HepG2 (cell line): ENCODE measurements at regions not wholly inside any gene's neighbourhood (a gene's known extent, or its start where the extent isn't known, plus 50 kb on each side); places are given as distances from the start of the nearest gene placed in this dataset.

ENCODE experiments used
- ATAC-seq: fragments of 200-7000 bp; cut with Tn5 transposase; 3 replicates; pipeline ENCODE4 v1.9.1; 2020; ENCODE audit warnings: mild to moderate bottlenecking, moderate library complexity
- BruUV-seq: library from RNA; stranded (reverse); fragments of 400-500 nt; replicated peaks from 2 replicates; lab custom pipeline; 2021; lab: Mats Ljungman, UMichigan
- CTCF ChIA-PET: fragments of 300-600 bp; formaldehyde crosslinking; extraction: SDS; loops from one replicate; lab custom pipeline; 2021; ENCODE audit warnings: low total read pairs, inconsistent platforms, low intra/inter-chr PET ratio; lab: Yijun Ruan, JAX
- POLR2A ChIA-PET: fragments of 350-600 bp; sonication (Branson Sonifier 250); formaldehyde crosslinking; loops from one replicate; lab custom pipeline; 2020; ENCODE audit warnings: antibody characterized with exemption, inconsistent platforms; lab: Yijun Ruan, JAX
- DNase-seq: peaks from one replicate; pipeline ENCODE4 v3.0.0-alpha.2; 2015; ENCODE audit warnings: low spot score
- FAIRE-seq: peaks from 3 replicates; lab custom pipeline; 2011; peaks lifted over from hg19 to GRCh38; lab: Jason Lieb, UNC
- H2AFZ ChIP-seq: one replicate; pipeline ENCODE4 v1.6.1; 2011; ENCODE audit warnings: low read length, inconsistent platforms
- H3K27ac ChIP-seq: fragments of 300-600 bp; 3 replicates; pipeline ENCODE4 v1.8.0; 2011; ENCODE audit warnings: mixed run types, mild to moderate bottlenecking, mixed read lengths, low read length, inconsistent platforms; ENCODE audit not compliant: insufficient read depth; ENCODE audit errors: extremely low read length
- H3K27me3 ChIP-seq, 2 experiments: fragments of 200-600 bp in 1 of 2; 2 replicates in 1 of 2; 3 replicates in 1 of 2; pipeline versions ENCODE4 v1.6.0 to v1.8.0; 2011; ENCODE audit warnings: low read length in 2 of 2, mild to moderate bottlenecking in 2 of 2, moderate library complexity in 2 of 2, inconsistent platforms in 1 of 2; ENCODE audit not compliant: insufficient read depth in 2 of 2, control insufficient read depth in 1 of 2
- H3K36me3 ChIP-seq, 2 experiments: fragments of 200-600 bp in 1 of 2; replicated peaks in 1 of 2; 2 replicates in 1 of 2; 3 replicates in 1 of 2; pipeline versions ENCODE4 v1.5.1 to v1.8.0; 2011; ENCODE audit warnings: low read length in 2 of 2, inconsistent platforms in 1 of 2; ENCODE audit not compliant: insufficient read depth in 2 of 2, control insufficient read depth in 1 of 2
- H3K4me1 ChIP-seq: 2 replicates; pipeline ENCODE4 v1.5.1; 2012; ENCODE audit warnings: low read length, inconsistent platforms; ENCODE audit not compliant: insufficient read depth
- H3K4me2 ChIP-seq: 2 replicates; pipeline ENCODE4 v1.6.0; 2011; ENCODE audit warnings: low read depth, low read length, inconsistent platforms
- H3K4me3 ChIP-seq, 3 experiments: fragments of 200-600 bp in 1 of 3; sonication (generic), shearing (Covaris generic) in 1 of 3; replicated peaks in 1 of 3; 2 replicates each; pipeline ENCODE4 v1.5.1; 2011 to 2016; ENCODE audit warnings: low read length in 3 of 3, inconsistent platforms in 2 of 3, low read depth in 2 of 3, mild to moderate bottlenecking in 2 of 3, control low read depth in 1 of 3, mixed read lengths in 1 of 3; ENCODE audit not compliant: insufficient read depth in 1 of 3
- H3K79me2 ChIP-seq: one replicate; pipeline ENCODE4 v1.6.1; 2011; ENCODE audit warnings: low read length, inconsistent platforms; ENCODE audit not compliant: insufficient read depth
- H3K9ac ChIP-seq: 2 replicates; pipeline ENCODE4 v1.6.0; 2011; ENCODE audit warnings: mild to moderate bottlenecking, low read depth, low read length, inconsistent platforms; ENCODE audit not compliant: insufficient read depth
- H3K9me3 ChIP-seq: 2 replicates; pipeline ENCODE4 v1.5.1; 2012; ENCODE audit warnings: mild to moderate bottlenecking, low read length
- H4K20me1 ChIP-seq: 2 replicates; pipeline ENCODE4 v1.6.0; 2011; ENCODE audit warnings: inconsistent platforms, mild to moderate bottlenecking, low read length, moderate library complexity; ENCODE audit not compliant: insufficient read depth
- DPF2 ChIP-seq: sonication (generic); formaldehyde crosslinking; IDR thresholded peaks from 2 replicates; pipeline ENCODE4 v1.4.0; 2020; ENCODE audit warnings: mild to moderate bottlenecking, low read depth, missing genetic modification reagents, borderline replicate concordance
- ELF4 ChIP-seq: sonication (generic); formaldehyde crosslinking; IDR thresholded peaks from 2 replicates; pipeline ENCODE4 v1.5.0; 2020; ENCODE audit warnings: missing genetic modification reagents, mild to moderate bottlenecking, moderate library complexity, borderline replicate concordance
- MAFF ChIP-seq: IDR thresholded peaks from 2 replicates; pipeline ENCODE4 v1.6.1; 2011; ENCODE audit warnings: low read depth, low read length, improper control_type of control experiment
- RFX1 ChIP-seq: fragments of 450-650 bp; IDR thresholded peaks from 2 replicates; pipeline ENCODE4 v1.6.1; 2017
- ZNF230 ChIP-seq: sonication (generic); formaldehyde crosslinking; IDR thresholded peaks from 2 replicates; pipeline ENCODE4 v1.4.0; 2020; ENCODE audit warnings: mild to moderate bottlenecking, missing genetic modification reagents
- ZNF367 ChIP-seq: sonication (generic); formaldehyde crosslinking; IDR thresholded peaks from 2 replicates; pipeline ENCODE4 v1.4.0; 2020; ENCODE audit warnings: missing genetic modification reagents, borderline replicate concordance
- ZNF431 ChIP-seq: sonication (generic); formaldehyde crosslinking; IDR thresholded peaks from 2 replicates; pipeline ENCODE4 v1.9.0; 2022; ENCODE audit warnings: missing genetic modification reagents, low read depth, mild to moderate bottlenecking, borderline replicate concordance
- ZNF75D ChIP-seq: sonication (generic); formaldehyde crosslinking; IDR thresholded peaks from 2 replicates; pipeline ENCODE4 v1.8.1; 2023; ENCODE audit warnings: missing genetic modification reagents, mild to moderate bottlenecking, borderline replicate concordance
- ZNF766 ChIP-seq: sonication (generic); formaldehyde crosslinking; IDR thresholded peaks from 2 replicates; pipeline ENCODE4 v1.5.0; 2020; ENCODE audit warnings: missing genetic modification reagents, borderline replicate concordance
- in situ Hi-C: cut with HindIII; loops from 2 replicates; pipeline ENCODE4 v1.10.0; 2017; ENCODE audit warnings: low pct_unique_long_range_greater_than_20kb; ENCODE audit not compliant: extremely low pct_ligation_motif_present
- intact Hi-C: fragments of 100-400 bp; cut with micrococcal nuclease; formaldehyde crosslinking; loops from one replicate; pipeline ENCODE4 v1.10.0; 2022; ENCODE audit not compliant: unreplicated experiment
- TF ChIP-seq, protein P1 (sequence below): sonication (generic); formaldehyde crosslinking; IDR thresholded peaks from 2 replicates; pipeline ENCODE4 v1.5.0; 2020; ENCODE audit warnings: mild to moderate bottlenecking, missing genetic modification reagents, moderate library complexity
- TF ChIP-seq, protein P2 (sequence below): sonication (generic); formaldehyde crosslinking; IDR thresholded peaks from 2 replicates; pipeline ENCODE4 v1.5.0; 2020; ENCODE audit warnings: missing genetic modification reagents, mild to moderate bottlenecking, borderline replicate concordance
- TF ChIP-seq, protein P3 (sequence below): sonication (generic); formaldehyde crosslinking; IDR thresholded peaks from 2 replicates; pipeline ENCODE4 v1.4.0; 2020; ENCODE audit warnings: missing genetic modification reagents, borderline replicate concordance

GRCh38 chr13:109606520-109606919 is 179.9 kb downstream of the IRS2 start (continued):
- TF ChIP-seq, protein P1, sequence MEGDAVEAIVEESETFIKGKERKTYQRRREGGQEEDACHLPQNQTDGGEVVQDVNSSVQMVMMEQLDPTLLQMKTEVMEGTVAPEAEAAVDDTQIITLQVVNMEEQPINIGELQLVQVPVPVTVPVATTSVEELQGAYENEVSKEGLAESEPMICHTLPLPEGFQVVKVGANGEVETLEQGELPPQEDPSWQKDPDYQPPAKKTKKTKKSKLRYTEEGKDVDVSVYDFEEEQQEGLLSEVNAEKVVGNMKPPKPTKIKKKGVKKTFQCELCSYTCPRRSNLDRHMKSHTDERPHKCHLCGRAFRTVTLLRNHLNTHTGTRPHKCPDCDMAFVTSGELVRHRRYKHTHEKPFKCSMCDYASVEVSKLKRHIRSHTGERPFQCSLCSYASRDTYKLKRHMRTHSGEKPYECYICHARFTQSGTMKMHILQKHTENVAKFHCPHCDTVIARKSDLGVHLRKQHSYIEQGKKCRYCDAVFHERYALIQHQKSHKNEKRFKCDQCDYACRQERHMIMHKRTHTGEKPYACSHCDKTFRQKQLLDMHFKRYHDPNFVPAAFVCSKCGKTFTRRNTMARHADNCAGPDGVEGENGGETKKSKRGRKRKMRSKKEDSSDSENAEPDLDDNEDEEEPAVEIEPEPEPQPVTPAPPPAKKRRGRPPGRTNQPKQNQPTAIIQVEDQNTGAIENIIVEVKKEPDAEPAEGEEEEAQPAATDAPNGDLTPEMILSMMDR (CRISPR knock-in tag), result no peak
- TF ChIP-seq ZNF367 (CRISPR knock-in tag) (no peak), MAFF (no peak), RFX1 (no peak), ZNF766 (CRISPR knock-in tag) (no peak), ELF4 (CRISPR knock-in tag) (no peak)
- TF ChIP-seq, protein P2, sequence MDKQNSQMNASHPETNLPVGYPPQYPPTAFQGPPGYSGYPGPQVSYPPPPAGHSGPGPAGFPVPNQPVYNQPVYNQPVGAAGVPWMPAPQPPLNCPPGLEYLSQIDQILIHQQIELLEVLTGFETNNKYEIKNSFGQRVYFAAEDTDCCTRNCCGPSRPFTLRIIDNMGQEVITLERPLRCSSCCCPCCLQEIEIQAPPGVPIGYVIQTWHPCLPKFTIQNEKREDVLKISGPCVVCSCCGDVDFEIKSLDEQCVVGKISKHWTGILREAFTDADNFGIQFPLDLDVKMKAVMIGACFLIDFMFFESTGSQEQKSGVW, result no peak
- TF ChIP-seq, all 625 proteins: peak for 0

GRCh38 chr13:109605846-109606245 is 180.5 kb downstream of the IRS2 start:
- no peak overlapping the region for H2AFZ ChIP-seq
- no peak overlapping the region for H3K4me2 ChIP-seq
- no TSS peak for BruUV-seq
- H3K9ac ChIP-seq, result no peak overlapping the region
- intact Hi-C loops, result no loop called here
- no peak overlapping the region for H3K4me3 ChIP-seq
- H4K20me1 ChIP-seq, result no peaks in the 10 kb centered on the region
- no peak overlapping the region for H3K27ac ChIP-seq
- POLR2A ChIA-PET, result no interaction called here
- H3K4me1 ChIP-seq, result no peaks in the 10 kb centered on the region
- H3K27me3 ChIP-seq, result no peaks in the 10 kb centered on the region
- DNase-seq (no peak), FAIRE-seq (no peak), ATAC-seq (no peak)
- H3K36me3 ChIP-seq, result no peaks in the 10 kb centered on the region
- in situ Hi-C loops, result no loop called here
- no peaks in the 10 kb centered on the region for H3K79me2 ChIP-seq
- H3K9me3 ChIP-seq, result peaks cover 17% of the 10 kb centered on the region; the same call in 1 of the 2 replicates
- CTCF ChIA-PET, result no interaction called here
- no peak for TF ChIP-seq ZNF75D (CRISPR knock-in tag)
- TF ChIP-seq, protein P3, sequence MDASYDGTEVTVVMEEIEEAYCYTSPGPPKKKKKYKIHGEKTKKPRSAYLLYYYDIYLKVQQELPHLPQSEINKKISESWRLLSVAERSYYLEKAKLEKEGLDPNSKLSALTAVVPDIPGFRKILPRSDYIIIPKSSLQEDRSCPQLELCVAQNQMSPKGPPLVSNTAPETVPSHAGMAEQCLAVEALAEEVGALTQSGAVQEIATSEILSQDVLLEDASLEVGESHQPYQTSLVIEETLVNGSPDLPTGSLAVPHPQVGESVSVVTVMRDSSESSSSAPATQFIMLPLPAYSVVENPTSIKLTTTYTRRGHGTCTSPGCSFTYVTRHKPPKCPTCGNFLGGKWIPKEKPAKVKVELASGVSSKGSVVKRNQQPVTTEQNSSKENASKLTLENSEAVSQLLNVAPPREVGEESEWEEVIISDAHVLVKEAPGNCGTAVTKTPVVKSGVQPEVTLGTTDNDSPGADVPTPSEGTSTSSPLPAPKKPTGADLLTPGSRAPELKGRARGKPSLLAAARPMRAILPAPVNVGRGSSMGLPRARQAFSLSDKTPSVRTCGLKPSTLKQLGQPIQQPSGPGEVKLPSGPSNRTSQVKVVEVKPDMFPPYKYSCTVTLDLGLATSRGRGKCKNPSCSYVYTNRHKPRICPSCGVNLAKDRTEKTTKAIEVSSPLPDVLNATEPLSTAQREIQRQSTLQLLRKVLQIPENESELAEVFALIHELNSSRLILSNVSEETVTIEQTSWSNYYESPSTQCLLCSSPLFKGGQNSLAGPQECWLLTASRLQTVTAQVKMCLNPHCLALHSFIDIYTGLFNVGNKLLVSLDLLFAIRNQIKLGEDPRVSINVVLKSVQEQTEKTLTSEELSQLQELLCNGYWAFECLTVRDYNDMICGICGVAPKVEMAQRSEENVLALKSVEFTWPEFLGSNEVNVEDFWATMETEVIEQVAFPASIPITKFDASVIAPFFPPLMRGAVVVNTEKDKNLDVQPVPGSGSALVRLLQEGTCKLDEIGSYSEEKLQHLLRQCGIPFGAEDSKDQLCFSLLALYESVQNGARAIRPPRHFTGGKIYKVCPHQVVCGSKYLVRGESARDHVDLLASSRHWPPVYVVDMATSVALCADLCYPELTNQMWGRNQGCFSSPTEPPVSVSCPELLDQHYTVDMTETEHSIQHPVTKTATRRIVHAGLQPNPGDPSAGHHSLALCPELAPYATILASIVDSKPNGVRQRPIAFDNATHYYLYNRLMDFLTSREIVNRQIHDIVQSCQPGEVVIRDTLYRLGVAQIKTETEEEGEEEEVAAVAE, result no peak
- no peak for TF ChIP-seq ZNF431 (CRISPR knock-in tag)
- TF ChIP-seq DPF2 (CRISPR knock-in tag), result no peak
- no peak for TF ChIP-seq ZNF230 (CRISPR knock-in tag)
